ENCODE measurements at regions not wholly inside any gene's neighbourhood (a gene's known extent, or its start where the extent isn't known, plus 50 kb on each side); places are given as distances from the start of the nearest gene placed in this dataset.

DNA sequence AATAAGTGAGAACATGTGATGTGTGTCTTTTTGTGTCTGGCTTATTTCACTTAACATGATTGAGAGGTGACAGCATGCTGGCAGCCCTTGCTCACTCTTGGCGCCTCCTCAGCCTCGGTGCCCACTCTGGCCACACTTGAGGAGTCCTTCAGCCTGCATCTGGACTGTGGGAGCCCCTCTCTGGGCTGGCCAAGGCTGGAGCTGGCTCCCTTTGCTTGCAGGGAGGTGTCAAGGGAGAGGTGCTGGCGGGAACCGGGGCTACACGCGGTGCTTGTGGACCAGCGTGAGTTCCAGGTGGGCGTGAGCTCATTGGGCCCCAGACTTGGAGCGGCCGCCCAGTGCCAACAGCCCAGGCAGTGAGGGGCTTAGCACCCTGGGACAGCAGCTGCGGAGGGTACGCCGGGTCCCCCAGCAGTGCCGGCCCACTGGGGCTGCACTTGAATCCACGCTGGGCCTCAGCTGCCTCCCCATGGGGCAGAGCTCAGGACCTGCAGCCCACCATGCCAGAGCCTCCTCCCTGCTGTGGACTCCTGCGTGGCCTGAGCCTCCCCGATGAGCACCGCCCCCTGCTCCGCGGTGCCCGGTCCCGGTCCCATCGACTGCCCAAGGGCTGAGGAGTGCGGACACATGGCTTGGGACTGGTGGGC is 658.6 kb downstream of the GRXCR1 start:
- 84 to 91% methylated on average over 12 to 24 of the region's 24 CpGs for WGBS, 2 donors
- DNase-seq (ENCODE audit: low spot score in 2 of 2), result no peak
- no peak overlapping the region for H3K4me3 ChIP-seq (ENCODE audit: low read depth, poor library complexity, severe bottlenecking)
- no peak for TF ChIP-seq POLR2A (IDR thresholded peaks at IDR 0.05)
- TF ChIP-seq, protein P1, sequence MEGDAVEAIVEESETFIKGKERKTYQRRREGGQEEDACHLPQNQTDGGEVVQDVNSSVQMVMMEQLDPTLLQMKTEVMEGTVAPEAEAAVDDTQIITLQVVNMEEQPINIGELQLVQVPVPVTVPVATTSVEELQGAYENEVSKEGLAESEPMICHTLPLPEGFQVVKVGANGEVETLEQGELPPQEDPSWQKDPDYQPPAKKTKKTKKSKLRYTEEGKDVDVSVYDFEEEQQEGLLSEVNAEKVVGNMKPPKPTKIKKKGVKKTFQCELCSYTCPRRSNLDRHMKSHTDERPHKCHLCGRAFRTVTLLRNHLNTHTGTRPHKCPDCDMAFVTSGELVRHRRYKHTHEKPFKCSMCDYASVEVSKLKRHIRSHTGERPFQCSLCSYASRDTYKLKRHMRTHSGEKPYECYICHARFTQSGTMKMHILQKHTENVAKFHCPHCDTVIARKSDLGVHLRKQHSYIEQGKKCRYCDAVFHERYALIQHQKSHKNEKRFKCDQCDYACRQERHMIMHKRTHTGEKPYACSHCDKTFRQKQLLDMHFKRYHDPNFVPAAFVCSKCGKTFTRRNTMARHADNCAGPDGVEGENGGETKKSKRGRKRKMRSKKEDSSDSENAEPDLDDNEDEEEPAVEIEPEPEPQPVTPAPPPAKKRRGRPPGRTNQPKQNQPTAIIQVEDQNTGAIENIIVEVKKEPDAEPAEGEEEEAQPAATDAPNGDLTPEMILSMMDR (IDR thresholded peaks at IDR 0.05), result no peak
- intact Hi-C loops (cut with DNase I; ENCODE audit: low total_unique reads), result no loop called here

DNA sequence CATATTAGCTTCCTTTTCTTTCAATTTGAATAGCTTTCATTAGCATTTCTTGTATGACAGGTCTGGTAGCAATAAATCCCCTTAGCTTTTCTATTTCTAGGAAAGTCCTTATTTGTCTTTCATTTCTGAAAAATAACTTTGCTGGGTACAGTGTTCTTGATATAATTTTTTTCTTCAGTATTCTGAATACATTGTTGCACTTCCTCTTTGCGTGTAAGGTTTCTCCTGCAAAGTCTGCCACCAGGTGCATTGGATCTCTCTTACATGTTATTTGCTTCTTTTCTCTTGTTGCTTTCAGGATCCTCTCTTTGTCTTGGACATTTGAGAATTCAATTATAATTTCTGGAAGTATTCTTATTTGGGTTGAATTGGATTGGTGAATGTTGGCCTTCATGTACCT is 663.7 kb downstream of the GRXCR1 start:
- TF ChIP-seq, protein P1 (IDR thresholded peaks at IDR 0.05), result no peak
- 83 to 94% methylated on average over 1 of the region's 1 CpG for WGBS, 2 donors

GRCh38 chr4:43560047-43560446 is 667.5 kb downstream of the GRXCR1 start:
- WGBS, 2 donors, result 86 to 93% methylated on average over 1 of the region's 1 CpG
- no peak overlapping the region for H3K4me3 ChIP-seq (ENCODE audit: low read depth, poor library complexity, severe bottlenecking)
- TF ChIP-seq, protein P1 (IDR thresholded peaks at IDR 0.05), result no peak
- no peak for TF ChIP-seq POLR2A (IDR thresholded peaks at IDR 0.05)
- intact Hi-C loops (cut with DNase I; ENCODE audit: low total_unique reads), result no loop called here
- DNase-seq (ENCODE audit: low spot score in 2 of 2), result no peak

More for the DNA sequence above, 663.7 kb downstream of the GRXCR1 start:
- intact Hi-C loops (cut with DNase I; ENCODE audit: low total_unique reads), result no loop called here
- H3K4me3 ChIP-seq (ENCODE audit: low read depth, poor library complexity, severe bottlenecking), result no peak overlapping the region
- no peak for DNase-seq (ENCODE audit: low spot score in 2 of 2)

GRCh38 chr4:43564107-43564506 is 671.6 kb downstream of the GRXCR1 start:
- 60 to 74% methylated on average over 1 of the region's 1 CpG for WGBS, 2 donors

GRCh38 chr4:43564591-43564990 is 672.1 kb downstream of the GRXCR1 start:
- intact Hi-C loops (cut with DNase I; ENCODE audit: low total_unique reads), result no loop called here
- no peak overlapping the region for H3K4me3 ChIP-seq (ENCODE audit: low read depth, poor library complexity, severe bottlenecking)
- TF ChIP-seq, protein P1 (IDR thresholded peaks at IDR 0.05), result no peak
- DNase-seq (ENCODE audit: low spot score in 2 of 2), result no peak

More at GRCh38 chr4:43564107-43564506, 671.6 kb downstream of the GRXCR1 start:
- TF ChIP-seq POLR2A (IDR thresholded peaks at IDR 0.05), result no peak
- TF ChIP-seq, protein P1 (IDR thresholded peaks at IDR 0.05), result no peak
- no peak overlapping the region for H3K4me3 ChIP-seq (ENCODE audit: low read depth, poor library complexity, severe bottlenecking)
- no peak for DNase-seq (ENCODE audit: low spot score in 2 of 2)
- intact Hi-C loops (cut with DNase I; ENCODE audit: low total_unique reads), result no loop called here

- intact Hi-C loops (cut with DNase I; ENCODE audit: low total_unique reads), result no loop called here
- WGBS, 2 donors, result 85 to 86% methylated on average over 2 of the region's 2 CpGs
- H3K4me3 ChIP-seq (ENCODE audit: low read depth, poor library complexity, severe bottlenecking), result no peak overlapping the region
- TF ChIP-seq POLR2A (IDR thresholded peaks at IDR 0.05), result no peak
- TF ChIP-seq, protein P1 (IDR thresholded peaks at IDR 0.05), result no peak
- no peak for DNase-seq (ENCODE audit: low spot score in 2 of 2)
Measured at GRCh38 chr4:43567644-43568043, 675.1 kb downstream of the GRXCR1 start.
